RPMI8226 (cell line): ENCODE measurements at regions not wholly inside any gene's neighbourhood (a gene's known extent, or its start where the extent isn't known, plus 50 kb on each side); places are given as distances from the start of the nearest gene placed in this dataset.
A peak's percentile ranks its signal among the peaks of the same experiment; 100 is the strongest.

Source experiments
- DNase-seq: peaks from one replicate; pipeline ENCODE4 v3.0.0-alpha.2; 2015

GRCh38 chr1:115203287-115203686 is 114.0 kb upstream of the TSPAN2 start:
- DNase-seq, result no peak

GRCh38 chr1:115201598-115201997 is 112.3 kb upstream of the TSPAN2 start:
- DNase-seq, result no peak

GRCh38 chr1:115199416-115200132 is 110.3 kb upstream of the TSPAN2 start:
- DNase-seq, result no peak

- peak; percentile 21 for DNase-seq
These were observed 109.6 kb upstream of the TSPAN2 start for GRCh38 chr1:115198938-115199337.

GRCh38 chr1:115196296-115196695 is 107.0 kb upstream of the TSPAN2 start:
- DNase-seq, result no peak

GRCh38 chr1:115194506-115194905 is 105.2 kb upstream of the TSPAN2 start:
- no peak for DNase-seq

GRCh38 chr1:115193046-115193828 is 103.9 kb upstream of the TSPAN2 start:
- DNase-seq, result no peak

- no peak for DNase-seq
These were observed 103.0 kb upstream of the TSPAN2 start for GRCh38 chr1:115192200-115192767.

GRCh38 chr1:115191691-115192090 is 102.4 kb upstream of the TSPAN2 start:
- no peak for DNase-seq

GRCh38 chr1:115190540-115191170 is 101.4 kb upstream of the TSPAN2 start:
- no peak for DNase-seq

- no peak for DNase-seq
These were observed 100.7 kb upstream of the TSPAN2 start for GRCh38 chr1:115189814-115190539.

- no peak for DNase-seq
These were observed 99.5 kb upstream of the TSPAN2 start for GRCh38 chr1:115188680-115189395.

GRCh38 chr1:115186711-115187265 is 97.5 kb upstream of the TSPAN2 start:
- no peak for DNase-seq

- no peak for DNase-seq
These were observed 96.0 kb upstream of the TSPAN2 start for GRCh38 chr1:115185336-115185735.

- DNase-seq, result no peak
These were observed 95.6 kb upstream of the TSPAN2 start for GRCh38 chr1:115184951-115185331.

GRCh38 chr1:115184260-115184950 is 95.1 kb upstream of the TSPAN2 start:
- DNase-seq, result peak; percentile 13

- DNase-seq, result no peak
These were observed 94.5 kb upstream of the TSPAN2 start for GRCh38 chr1:115183721-115184259.

- DNase-seq, result no peak
These were observed 93.9 kb upstream of the TSPAN2 start for GRCh38 chr1:115183158-115183557.

GRCh38 chr1:115182012-115182715 is 92.9 kb upstream of the TSPAN2 start:
- DNase-seq, result no peak

- no peak for DNase-seq
These were observed 91.9 kb upstream of the TSPAN2 start for GRCh38 chr1:115181231-115181630.
